ENCODE measurements at regions not wholly inside any gene's neighbourhood (a gene's known extent, or its start where the extent isn't known, plus 50 kb on each side); places are given as distances from the start of the nearest gene placed in this dataset.

DNA sequence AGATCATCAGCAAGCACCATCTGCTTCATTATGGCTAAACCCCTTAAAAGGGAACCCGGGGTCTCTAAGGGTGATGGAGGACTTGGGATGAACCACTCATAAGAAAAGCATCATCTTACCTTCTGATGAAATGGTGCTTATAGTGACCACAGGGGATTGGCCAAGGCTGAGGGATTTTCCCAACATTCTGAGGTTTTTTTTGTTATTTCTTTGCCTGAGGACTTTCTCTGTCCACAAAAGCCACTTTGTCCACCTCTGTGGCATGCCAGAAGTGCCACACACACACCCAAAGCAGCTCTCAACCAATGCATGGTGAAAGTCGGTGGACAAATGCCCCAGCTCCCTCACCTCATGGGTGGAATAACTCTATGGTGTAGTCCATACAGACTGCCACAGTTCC lies 79.3 kb upstream of the TOP1 start:
- TF ChIP-seq, protein P1, sequence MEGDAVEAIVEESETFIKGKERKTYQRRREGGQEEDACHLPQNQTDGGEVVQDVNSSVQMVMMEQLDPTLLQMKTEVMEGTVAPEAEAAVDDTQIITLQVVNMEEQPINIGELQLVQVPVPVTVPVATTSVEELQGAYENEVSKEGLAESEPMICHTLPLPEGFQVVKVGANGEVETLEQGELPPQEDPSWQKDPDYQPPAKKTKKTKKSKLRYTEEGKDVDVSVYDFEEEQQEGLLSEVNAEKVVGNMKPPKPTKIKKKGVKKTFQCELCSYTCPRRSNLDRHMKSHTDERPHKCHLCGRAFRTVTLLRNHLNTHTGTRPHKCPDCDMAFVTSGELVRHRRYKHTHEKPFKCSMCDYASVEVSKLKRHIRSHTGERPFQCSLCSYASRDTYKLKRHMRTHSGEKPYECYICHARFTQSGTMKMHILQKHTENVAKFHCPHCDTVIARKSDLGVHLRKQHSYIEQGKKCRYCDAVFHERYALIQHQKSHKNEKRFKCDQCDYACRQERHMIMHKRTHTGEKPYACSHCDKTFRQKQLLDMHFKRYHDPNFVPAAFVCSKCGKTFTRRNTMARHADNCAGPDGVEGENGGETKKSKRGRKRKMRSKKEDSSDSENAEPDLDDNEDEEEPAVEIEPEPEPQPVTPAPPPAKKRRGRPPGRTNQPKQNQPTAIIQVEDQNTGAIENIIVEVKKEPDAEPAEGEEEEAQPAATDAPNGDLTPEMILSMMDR (IDR thresholded peaks at IDR 0.05), result no peak
- TF ChIP-seq POLR2A (IDR thresholded peaks at IDR 0.05), result no peak
